PC-3 (cell line): ENCODE measurements at regions not wholly inside any gene's neighbourhood (a gene's known extent, or its start where the extent isn't known, plus 50 kb on each side); places are given as distances from the start of the nearest gene placed in this dataset.

Experiments
- ATAC-seq: fragments of 200-7000 bp; cut with Tn5 transposase; 2 replicates; pipeline ENCODE4 v1.9.1; 2020; ENCODE audit warnings: mild to moderate bottlenecking, moderate library complexity
- BruUV-seq: library from RNA; stranded (reverse); fragments of 400-500 nt; replicated peaks from 2 replicates; lab custom pipeline; 2021; lab: Mats Ljungman, UMichigan
- CTCF ChIA-PET: fragments of 300-600 bp; sonication (Branson Sonifier 250); formaldehyde crosslinking; loops from one replicate; lab custom pipeline; 2022; ENCODE audit warnings: antibody characterized with exemption; lab: Charles Lee
- POLR2A ChIA-PET: fragments of 300-600 bp; sonication (Branson Sonifier 250); formaldehyde crosslinking; loops from one replicate; lab custom pipeline; 2022; ENCODE audit warnings: antibody characterized with exemption; ENCODE audit not compliant: unreplicated experiment; lab: Charles Lee
- DNase-seq: peaks from one replicate; pipeline ENCODE4 v3.0.0-alpha.2; 2015
- H2AFZ ChIP-seq: fragments of 300-600 bp; sonication (generic); 2 replicates; pipeline ENCODE4 v1.6.0; 2016; ENCODE audit warnings: antibody characterized with exemption, low read length
- H3F3A ChIP-seq: fragments of 300-600 bp; sonication (generic); one replicate; pipeline ENCODE4 v1.6.0; 2017; ENCODE audit warnings: antibody characterized with exemption, low read length, control low read depth, mild to moderate bottlenecking; ENCODE audit not compliant: unreplicated experiment
- H3K27ac ChIP-seq: fragments of 300-600 bp; sonication (generic); 2 replicates; pipeline ENCODE4 v1.5.1; 2016; ENCODE audit warnings: mild to moderate bottlenecking, low read length
- H3K27me3 ChIP-seq: fragments of 300-600 bp; sonication (generic); 2 replicates; pipeline ENCODE4 v1.6.1; 2016; ENCODE audit warnings: low read length, mixed read lengths
- H3K36me3 ChIP-seq: fragments of 300-600 bp; sonication (generic); 2 replicates; pipeline ENCODE4 v1.6.1; 2016; ENCODE audit warnings: low read depth, mixed run types, low read length, mixed read lengths
- H3K4me1 ChIP-seq: fragments of 300-600 bp; sonication (generic); 2 replicates; pipeline ENCODE4 v1.5.1; 2016; ENCODE audit warnings: low read length; ENCODE audit not compliant: insufficient read depth
- H3K4me2 ChIP-seq: fragments of 300-600 bp; sonication (generic); 2 replicates; pipeline ENCODE4 v1.6.0; 2016; ENCODE audit warnings: low read length
- H3K4me3 ChIP-seq: fragments of 300-600 bp; sonication (generic); 2 replicates; pipeline ENCODE4 v1.5.1; 2016; ENCODE audit warnings: mild to moderate bottlenecking, low read length, mixed read lengths
- H3K79me2 ChIP-seq: fragments of 300-600 bp; sonication (generic); 2 replicates; pipeline ENCODE4 v1.6.1; 2017; ENCODE audit warnings: low read length, mixed read lengths
- H3K9ac ChIP-seq: fragments of 300-600 bp; sonication (generic); 2 replicates; pipeline ENCODE4 v1.6.0; 2016; ENCODE audit warnings: mild to moderate bottlenecking, low read length
- H3K9me2 ChIP-seq: fragments of 300-600 bp; sonication (generic); replicated peaks from 2 replicates; pipeline ENCODE4 v1.6.1; 2016; ENCODE audit warnings: mixed run types, low read length, mixed read lengths
- H3K9me3 ChIP-seq: fragments of 300-600 bp; sonication (generic); 2 replicates; pipeline ENCODE4 v1.6.1; 2016; ENCODE audit warnings: low read length, mixed read lengths
- H4K20me1 ChIP-seq: fragments of 300-600 bp; sonication (generic); 2 replicates; pipeline ENCODE4 v1.6.1; 2016; ENCODE audit warnings: low read length, mixed read lengths
- CTCF ChIP-seq: fragments of 300-600 bp; sonication (generic); conservative IDR thresholded peaks from 2 replicates; pipeline ENCODE4 v1.5.1; 2017; ENCODE audit warnings: antibody characterized with exemption, low read depth, mild to moderate bottlenecking, low read length
- EZH2 ChIP-seq: fragments of 300-600 bp; sonication (generic); IDR thresholded peaks from one replicate; pipeline ENCODE4 v1.6.1; 2017; ENCODE audit warnings: antibody characterized with exemption, mild to moderate bottlenecking, low read length; ENCODE audit not compliant: unreplicated experiment
- EZH2phosphoT487 ChIP-seq: fragments of 300-600 bp; sonication (generic); IDR thresholded peaks from 2 replicates; pipeline ENCODE4 v1.6.1; 2018; ENCODE audit warnings: mild to moderate bottlenecking, antibody characterized with exemption, low read length, borderline replicate concordance
- intact Hi-C: fragments of 100-400 bp; cut with micrococcal nuclease; formaldehyde crosslinking; loops from 2 replicates; pipeline ENCODE4 v1.9.0; 2023

DNA sequence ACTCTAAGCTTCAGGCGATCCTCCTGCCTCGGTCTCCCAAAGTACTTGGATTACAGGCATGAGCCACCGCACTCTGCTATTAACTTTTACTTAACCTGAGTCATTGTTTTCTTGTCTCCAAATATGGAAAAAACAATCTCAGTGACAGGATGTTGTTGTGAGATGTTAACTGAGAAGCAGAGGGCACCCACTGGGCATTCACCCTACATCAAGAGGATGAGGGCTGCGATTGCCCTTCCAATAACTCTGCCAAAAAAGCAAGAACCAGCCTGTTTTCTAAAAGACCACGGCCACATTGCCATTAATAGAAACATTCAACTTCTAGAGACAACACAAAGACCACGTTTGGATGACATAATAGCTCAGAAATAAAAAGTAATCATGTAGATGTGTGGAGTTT, 107.6 kb upstream of the SGK1 start:
- no peaks in the 10 kb centered on the region for H3K27me3 ChIP-seq
- H3K4me1 ChIP-seq: peaks cover 54% of the 10 kb centered on the region
- CTCF ChIA-PET: no interaction called here
- H2AFZ ChIP-seq: no peak overlapping the region
- H3K9me3 ChIP-seq: no peaks in the 10 kb centered on the region
- intact Hi-C loops: no loop called here
- no peaks in the 10 kb centered on the region for H3K79me2 ChIP-seq
- peaks cover 3% of the 10 kb centered on the region for H3F3A ChIP-seq
- no peak overlapping the region for H3K4me2 ChIP-seq
- no peak for TF ChIP-seq EZH2phosphoT487
- no peak for TF ChIP-seq CTCF
- no peak for TF ChIP-seq EZH2
- H3K4me3 ChIP-seq: no peak overlapping the region
- H3K9ac ChIP-seq: no peak overlapping the region
- DNase-seq (peak; percentile 13), ATAC-seq (no peak)
- H4K20me1 ChIP-seq: no peaks in the 10 kb centered on the region
- POLR2A ChIA-PET: no interaction called here
- BruUV-seq: no TSS peak
- no peaks in the 10 kb centered on the region for H3K9me2 ChIP-seq
- H3K27ac ChIP-seq: no peak overlapping the region
- no peaks in the 10 kb centered on the region for H3K36me3 ChIP-seq

DNA sequence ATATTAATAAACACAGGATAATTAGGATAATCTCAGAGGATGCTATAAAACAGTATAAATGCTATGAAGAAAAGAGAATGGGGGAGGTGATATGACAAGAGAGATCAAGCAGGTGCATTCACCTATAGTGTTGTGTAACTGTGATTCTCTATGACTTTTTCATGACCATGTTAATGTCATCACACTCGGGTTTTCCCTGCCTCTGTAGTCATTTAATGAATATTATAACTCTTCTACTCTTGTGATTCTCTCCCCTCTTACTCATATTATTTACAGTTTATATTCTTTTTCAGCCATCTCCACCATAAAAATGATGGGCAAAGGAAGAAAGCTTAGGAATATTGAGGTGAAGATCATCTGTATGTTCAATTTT, 106.9 kb upstream of the SGK1 start:
- POLR2A ChIA-PET: no interaction called here
- Histone ChIP-seq H3K27ac (no peak overlapping the region), H2AFZ (no peak overlapping the region), H3F3A (peaks cover 7% of the 10 kb centered on the region), H3K9ac (no peak overlapping the region), H3K4me3 (no peak overlapping the region), H4K20me1 (no peaks in the 10 kb centered on the region), H3K4me1 (peaks cover 62% of the 10 kb centered on the region), H3K36me3 (no peaks in the 10 kb centered on the region), H3K9me2 (no peaks in the 10 kb centered on the region), H3K79me2 (no peaks in the 10 kb centered on the region), H3K4me2 (no peak overlapping the region), H3K27me3 (no peaks in the 10 kb centered on the region), H3K9me3 (no peaks in the 10 kb centered on the region)
- no TSS peak for BruUV-seq
- CTCF ChIA-PET: no interaction called here
- ATAC-seq: no peak
- no peak for TF ChIP-seq CTCF
- TF ChIP-seq EZH2phosphoT487: no peak
- TF ChIP-seq EZH2: no peak
- intact Hi-C loops: loop anchor here (5.0 kb wide), 1 partner anchor 252 kb away; no protein-coding TSS in a partner anchor
- no peak for DNase-seq

- CTCF ChIA-PET: no interaction called here
- no peak overlapping the region for H3K9ac ChIP-seq
These were observed 106.4 kb upstream of the SGK1 start for GRCh38 chr6:134424165-134424797.

More at GRCh38 chr6:134424165-134424797, 106.4 kb upstream of the SGK1 start:
- DNase-seq: peak; percentile 34
- no peak overlapping the region for H2AFZ ChIP-seq
- H3K79me2 ChIP-seq: no peaks in the 10 kb centered on the region
- H3K4me3 ChIP-seq: no peak overlapping the region
- H3K4me2 ChIP-seq: no peak overlapping the region
- no peaks in the 10 kb centered on the region for H3K9me2 ChIP-seq
- no peaks in the 10 kb centered on the region for H3K27me3 ChIP-seq
- TF ChIP-seq CTCF (no peak), EZH2phosphoT487 (no peak)
- intact Hi-C loops: loop anchor here (5.0 kb wide), 1 partner anchor 252 kb away; no protein-coding TSS in a partner anchor
- POLR2A ChIA-PET: no interaction called here
- BruUV-seq: no TSS peak
- no peaks in the 10 kb centered on the region for H3K36me3 ChIP-seq
- H3K27ac ChIP-seq: no peak overlapping the region; the same call in 1 of the 2 replicates
- peaks cover 64% of the 10 kb centered on the region for H3K4me1 ChIP-seq
- no peaks in the 10 kb centered on the region for H4K20me1 ChIP-seq
- H3F3A ChIP-seq: peaks cover 7% of the 10 kb centered on the region
- H3K9me3 ChIP-seq: no peaks in the 10 kb centered on the region
- no peak for ATAC-seq
